NT2/D1 (cell line): ENCODE measurements at regions not wholly inside any gene's neighbourhood (a gene's known extent, or its start where the extent isn't known, plus 50 kb on each side); places are given as distances from the start of the nearest gene placed in this dataset.

Experiments used
- DNase-seq: peaks from one replicate; pipeline ENCODE4 v3.0.0-alpha.2; 2011; ENCODE audit warnings: low read depth, low spot score
- H3K27me3 ChIP-seq: 2 replicates; pipeline ENCODE4 v1.6.0; 2011; ENCODE audit warnings: mild to moderate bottlenecking; ENCODE audit not compliant: insufficient read length, insufficient read depth
- H3K36me3 ChIP-seq: 2 replicates; pipeline ENCODE4 v1.6.1; 2011; ENCODE audit warnings: mild to moderate bottlenecking, low read length, mixed read lengths; ENCODE audit not compliant: insufficient read depth, insufficient read length
- H3K4me1 ChIP-seq: 2 replicates; pipeline ENCODE4 v1.5.1; 2011; ENCODE audit not compliant: insufficient read depth, insufficient read length
- H3K4me3 ChIP-seq: 2 replicates; pipeline ENCODE4 v1.5.1; 2011; ENCODE audit warnings: low read depth; ENCODE audit not compliant: insufficient read length
- H3K9ac ChIP-seq: 2 replicates; pipeline ENCODE4 v1.6.0; 2011; ENCODE audit warnings: low read depth; ENCODE audit not compliant: insufficient read length
- H3K9me3 ChIP-seq: 2 replicates; pipeline ENCODE4 v1.5.1; 2011; ENCODE audit warnings: mild to moderate bottlenecking, low read length; ENCODE audit not compliant: insufficient read depth
- SUZ12 ChIP-seq: IDR thresholded peaks from 2 replicates; pipeline ENCODE4 v1.6.1; 2011; ENCODE audit not compliant: insufficient read length, insufficient read depth; ENCODE audit errors: extremely low read depth
- YY1 ChIP-seq: IDR thresholded peaks from 2 replicates; pipeline ENCODE4 v1.6.1; 2011; ENCODE audit not compliant: insufficient read length, insufficient read depth
- ZNF274 ChIP-seq: IDR thresholded peaks from 2 replicates; pipeline ENCODE4 v1.6.1; 2011; ENCODE audit warnings: mild to moderate bottlenecking, low read depth, low read length

- DNase-seq = no peak
- H3K27me3 ChIP-seq = no peaks in the 10 kb centered on the region
- TF ChIP-seq ZNF274 (no peak), YY1 (no peak), SUZ12 (no peak)
- H3K4me3 ChIP-seq = no peak overlapping the region
- no peaks in the 10 kb centered on the region for H3K36me3 ChIP-seq
- no peak overlapping the region for H3K9ac ChIP-seq
- no peaks in the 10 kb centered on the region for H3K4me1 ChIP-seq
- peaks cover 8% of the 10 kb centered on the region; the same call in 1 of the 2 replicates for H3K9me3 ChIP-seq
Measured at GRCh38 chr6:22726966-22727365, 157.6 kb downstream of the HDGFL1 start.

GRCh38 chr6:22727710-22728109 is 158.3 kb downstream of the HDGFL1 start:
- H3K27me3 ChIP-seq = no peaks in the 10 kb centered on the region
- H3K9me3 ChIP-seq = 0 out of 2 replicates have a peak, but pooled peaks cover 8% of the 10 kb centered on the region
- H3K9ac ChIP-seq = no peak overlapping the region
- no peaks in the 10 kb centered on the region for H3K4me1 ChIP-seq
- no peak for DNase-seq
- no peak overlapping the region for H3K4me3 ChIP-seq
- H3K36me3 ChIP-seq = no peaks in the 10 kb centered on the region
- no peak for TF ChIP-seq YY1
- TF ChIP-seq ZNF274 = no peak
- no peak for TF ChIP-seq SUZ12

GRCh38 chr6:22732176-22732970 is 163.0 kb downstream of the HDGFL1 start:
- no peak for DNase-seq
- H3K9me3 ChIP-seq = no peaks in the 10 kb centered on the region

GRCh38 chr6:22736740-22737139 is 167.4 kb downstream of the HDGFL1 start:
- no peaks in the 10 kb centered on the region for H3K36me3 ChIP-seq
- DNase-seq = no peak
- no peak overlapping the region for H3K4me3 ChIP-seq
- H3K27me3 ChIP-seq = no peaks in the 10 kb centered on the region
- no peaks in the 10 kb centered on the region for H3K4me1 ChIP-seq
- no peaks in the 10 kb centered on the region for H3K9me3 ChIP-seq
- no peak for TF ChIP-seq ZNF274
- TF ChIP-seq SUZ12 = no peak
- TF ChIP-seq YY1 = no peak
- H3K9ac ChIP-seq = no peak overlapping the region

More at GRCh38 chr6:22732176-22732970, 163.0 kb downstream of the HDGFL1 start:
- Histone ChIP-seq H3K9ac (no peak overlapping the region), H3K4me3 (no peak overlapping the region), H3K36me3 (no peaks in the 10 kb centered on the region), H3K4me1 (no peaks in the 10 kb centered on the region), H3K27me3 (no peaks in the 10 kb centered on the region)
- TF ChIP-seq ZNF274 (no peak), SUZ12 (no peak), YY1 (no peak)

- no peaks in the 10 kb centered on the region for H3K9me3 ChIP-seq
- DNase-seq = peak; percentile 57
- H3K4me1 ChIP-seq = no peaks in the 10 kb centered on the region
- no peak overlapping the region for H3K4me3 ChIP-seq
- TF ChIP-seq ZNF274 = no peak
- TF ChIP-seq SUZ12 = no peak
- no peaks in the 10 kb centered on the region for H3K36me3 ChIP-seq
- H3K9ac ChIP-seq = no peak overlapping the region
- no peaks in the 10 kb centered on the region for H3K27me3 ChIP-seq
Measured at GRCh38 chr6:22737331-22737730, 168.0 kb downstream of the HDGFL1 start.

- Histone ChIP-seq H3K27me3 (no peaks in the 10 kb centered on the region), H3K9ac (no peak overlapping the region), H3K4me1 (no peaks in the 10 kb centered on the region), H3K9me3 (no peaks in the 10 kb centered on the region), H3K4me3 (no peak overlapping the region), H3K36me3 (no peaks in the 10 kb centered on the region)
- no peak for TF ChIP-seq ZNF274
- TF ChIP-seq SUZ12 = no peak
- TF ChIP-seq YY1 = no peak
- DNase-seq = no peak
Measured at GRCh38 chr6:22738194-22738593, 168.8 kb downstream of the HDGFL1 start.

GRCh38 chr6:22747571-22747970 is 178.2 kb downstream of the HDGFL1 start:
- Histone ChIP-seq H3K4me1 (no peaks in the 10 kb centered on the region), H3K9ac (no peak overlapping the region), H3K4me3 (no peak overlapping the region), H3K27me3 (no peaks in the 10 kb centered on the region), H3K9me3 (no peaks in the 10 kb centered on the region), H3K36me3 (no peaks in the 10 kb centered on the region)
- DNase-seq = no peak
- TF ChIP-seq YY1 (no peak), SUZ12 (no peak), ZNF274 (no peak)
